Body of pancreas (tissue), 4 donors: ENCODE measurements at regions not wholly inside any gene's neighbourhood (a gene's known extent, or its start where the extent isn't known, plus 50 kb on each side); places are given as distances from the start of the nearest gene placed in this dataset.

Source experiments
- ATAC-seq: fragments of 150-250 bp; one replicate; pipeline ENCODE4 v1.9.1; 2016
- DNase-seq, 4 donors: peaks; one replicate each; pipeline ENCODE4 v3.0.0-alpha.2; 2019
- H3K27ac ChIP-seq, 4 donors: fragments of 200-600 bp; sonication (generic); 1 replicate in 3 of 4; 2 replicates in 1 of 4; pipeline versions ENCODE4 v1.5.1 to v1.6.1; 2016 to 2019; ENCODE audit warnings: mild to moderate bottlenecking in 1 of 4, mixed read lengths in 1 of 4, moderate library complexity in 1 of 4
- H3K27me3 ChIP-seq, 2 donors: fragments of 200-600 bp; sonication (generic); one replicate each; pipeline ENCODE4 v1.6.0; 2016; ENCODE audit warnings: mild to moderate bottlenecking in 1 of 2
- H3K36me3 ChIP-seq, 2 donors: fragments of 200-600 bp; sonication (generic); replicated peaks in 1 of 2; 2 replicates each; pipeline ENCODE4 v1.5.1; 2016; ENCODE audit warnings: low read depth in 2 of 2; ENCODE audit not compliant: insufficient read depth in 1 of 2
- H3K4me1 ChIP-seq: fragments of 200-600 bp; sonication (generic); one replicate; pipeline ENCODE4 v1.6.0; 2016
- H3K4me3 ChIP-seq, 2 donors: fragments of 200-600 bp; sonication (generic); 1 replicate in 1 of 2; 2 replicates in 1 of 2; pipeline ENCODE4 v1.5.1; 2016 to 2019
- H3K9me3 ChIP-seq, 3 donors: fragments of 200-600 bp; sonication (generic); 1 replicate in 2 of 3; 2 replicates in 1 of 3; pipeline ENCODE4 v1.5.1; 2016
- CTCF ChIP-seq, 7 experiments: fragments of 450-650 bp in 4 of 7; fragments of 200-600 bp in 3 of 7; sonication (generic) in 3 of 7; IDR thresholded peaks; one replicate each; pipeline ENCODE4 v1.5.1; 2016 to 2019; ENCODE audit warnings: antibody characterized with exemption in 7 of 7
- POLR2A ChIP-seq, 3 donors: fragments of 450-650 bp; IDR thresholded peaks; one replicate each; pipeline ENCODE4 v1.6.1; 2016; ENCODE audit warnings: antibody characterized with exemption in 3 of 3, mild to moderate bottlenecking in 2 of 3
- WGBS, 2 donors: methylation state at CpG; one replicate each; pipeline ENCODE4 v1.1.5; 2017; 5-methylcytosine and 5-hydroxymethylcytosine counted together
- intact Hi-C: fragments of 100-400 bp; cut with DNase I; formaldehyde crosslinking; loops from one replicate; pipeline ENCODE4 v1.15.1; 2023

- no peak for ATAC-seq
- no peak overlapping the region for H3K4me3 ChIP-seq
- TF ChIP-seq CTCF (IDR thresholded peaks at IDR 0.05) (no peak), POLR2A (IDR thresholded peaks at IDR 0.05) (no peak)
- H3K27ac ChIP-seq = no peak overlapping the region
- 92 to 97% methylated on average over 8 of the region's 8 CpGs for WGBS, 2 donors
- H3K36me3 ChIP-seq = no peaks in the 10 kb centered on the region
- DNase-seq = no peak
- no peaks in the 10 kb centered on the region for H3K27me3 ChIP-seq
- intact Hi-C loops = no loop called here
- no peaks in the 10 kb centered on the region for H3K9me3 ChIP-seq
- peaks cover 23% of the 10 kb centered on the region for H3K4me1 ChIP-seq
These were observed 415.9 kb upstream of the PROX1 start for GRCh38 chr1:213571843-213572242.

DNA sequence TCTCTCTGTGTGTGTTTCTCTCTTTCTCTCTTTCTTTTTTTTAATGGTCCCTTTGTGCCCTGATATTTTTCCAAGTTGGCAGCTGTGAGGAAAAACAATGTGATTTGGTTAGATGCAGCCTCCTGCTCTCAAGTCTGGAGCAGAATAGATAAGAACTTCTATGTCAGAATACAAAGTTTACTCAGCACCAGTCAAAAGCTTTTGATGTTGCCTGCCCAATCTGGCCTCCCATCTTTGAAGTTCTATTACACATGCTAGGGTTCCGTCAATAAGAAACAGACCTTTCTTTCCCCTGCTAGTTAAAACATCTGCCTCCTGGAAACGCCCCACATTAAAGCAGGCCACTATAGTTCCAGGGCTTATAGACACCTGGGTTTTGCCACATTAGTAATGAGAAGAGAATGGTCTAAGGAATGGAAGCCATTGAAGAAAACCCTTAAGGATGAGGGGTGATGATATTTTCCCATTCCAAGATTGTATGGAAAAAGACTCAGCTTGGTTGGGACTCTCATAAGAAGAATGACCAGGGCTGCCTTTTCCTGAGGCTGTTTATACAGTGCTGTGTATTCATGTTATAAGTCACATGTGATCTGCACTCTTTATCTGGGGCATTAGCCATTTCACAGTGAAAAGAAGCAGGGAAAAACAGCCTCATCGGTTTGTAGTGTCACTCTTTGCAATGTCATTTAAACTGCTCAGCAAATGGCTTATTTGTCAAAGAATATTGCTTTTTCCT is 414.7 kb upstream of the PROX1 start:
- H3K27ac ChIP-seq = peak overlapping the region in 2 of 4 donors; percentile 3 to 4
- no peaks in the 10 kb centered on the region for H3K9me3 ChIP-seq
- peak in 2 of 4 donors; percentile 30 to 32 for DNase-seq
- H3K4me3 ChIP-seq = no peak overlapping the region
- H3K27me3 ChIP-seq = no peaks in the 10 kb centered on the region
- peaks cover 23% of the 10 kb centered on the region for H3K4me1 ChIP-seq
- no peaks in the 10 kb centered on the region for H3K36me3 ChIP-seq
- TF ChIP-seq POLR2A (IDR thresholded peaks at IDR 0.05) = no peak
- TF ChIP-seq CTCF (IDR thresholded peaks at IDR 0.05) = no peak
- WGBS, 2 donors = 27 to 30% methylated on average over 3 of the region's 3 CpGs
- ATAC-seq = peak; percentile 77
- intact Hi-C loops = no loop called here

DNA sequence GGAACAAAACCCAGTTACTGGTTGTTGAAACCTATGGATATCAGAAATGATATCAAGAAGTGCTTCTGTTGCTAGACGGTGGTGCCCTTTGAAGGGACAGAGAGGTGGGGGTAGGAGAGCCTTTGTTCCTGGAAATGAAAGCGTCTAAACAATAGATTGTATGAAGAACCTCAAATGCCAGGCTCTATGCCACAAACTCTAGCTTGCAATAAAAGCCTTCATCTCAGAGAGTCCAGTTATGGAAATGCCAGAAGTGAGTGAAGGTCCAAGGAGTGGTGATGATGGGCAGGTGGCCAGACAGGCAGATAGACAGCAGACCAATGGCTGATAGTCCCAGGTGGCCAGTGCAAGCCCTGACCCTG is 414.1 kb upstream of the PROX1 start:
- intact Hi-C loops = no loop called here
- H3K4me1 ChIP-seq = peaks cover 23% of the 10 kb centered on the region
- peak overlapping the region in 1 of 4 donors; percentile 3 for H3K27ac ChIP-seq
- H3K4me3 ChIP-seq = no peak overlapping the region
- no peak for TF ChIP-seq POLR2A (IDR thresholded peaks at IDR 0.05)
- TF ChIP-seq CTCF (IDR thresholded peaks at IDR 0.05) = no peak
- WGBS, 2 donors = 26 to 30% methylated on average over 2 of the region's 2 CpGs
- H3K9me3 ChIP-seq = no peaks in the 10 kb centered on the region
- no peaks in the 10 kb centered on the region for H3K27me3 ChIP-seq
- no peak for DNase-seq
- no peak for ATAC-seq
- H3K36me3 ChIP-seq = no peaks in the 10 kb centered on the region

- ATAC-seq (no peak), DNase-seq (no peak)
- Histone ChIP-seq H3K9me3 (no peaks in the 10 kb centered on the region), H3K36me3 (no peaks in the 10 kb centered on the region), H3K27me3 (no peaks in the 10 kb centered on the region), H3K4me3 (no peak overlapping the region), H3K27ac (no peak overlapping the region), H3K4me1 (peaks cover 48% of the 10 kb centered on the region)
- intact Hi-C loops = no loop called here
- WGBS, 2 donors = 71 to 75% methylated on average over 6 of the region's 6 CpGs
- TF ChIP-seq POLR2A (IDR thresholded peaks at IDR 0.05) = no peak
- no peak for TF ChIP-seq CTCF (IDR thresholded peaks at IDR 0.05)
These were observed 404.7 kb upstream of the PROX1 start for GRCh38 chr1:213582976-213583567.

GRCh38 chr1:213584272-213584671 is 403.5 kb upstream of the PROX1 start:
- Histone ChIP-seq H3K27ac (no peak overlapping the region), H3K9me3 (no peaks in the 10 kb centered on the region), H3K36me3 (no peaks in the 10 kb centered on the region), H3K4me1 (peaks cover 48% of the 10 kb centered on the region), H3K4me3 (no peak overlapping the region), H3K27me3 (no peaks in the 10 kb centered on the region)
- DNase-seq = no peak
- TF ChIP-seq POLR2A (IDR thresholded peaks at IDR 0.05) = no peak
- TF ChIP-seq CTCF (IDR thresholded peaks at IDR 0.05) = no peak
- WGBS, 2 donors = 64 to 74% methylated on average over 2 of the region's 2 CpGs
- intact Hi-C loops = no loop called here
- no peak for ATAC-seq
